ENCODE measurements at regions not wholly inside any gene's neighbourhood (a gene's known extent, or its start where the extent isn't known, plus 50 kb on each side); places are given as distances from the start of the nearest gene placed in this dataset.

- intact Hi-C loops (cut with micrococcal nuclease), result loop anchor here (1.0 kb wide), 1 partner anchor 20 kb away; no protein-coding TSS in a partner anchor
Measured at GRCh38 chr3:59424268-59425010, 374.6 kb upstream of the CFAP20DC start.

- intact Hi-C loops (cut with micrococcal nuclease), result loop anchor here (1.0 kb wide), 1 partner anchor 21 kb away; no protein-coding TSS in a partner anchor
Measured at GRCh38 chr3:59423707-59424106, 373.9 kb upstream of the CFAP20DC start.

- intact Hi-C loops (cut with micrococcal nuclease), result no loop called here
Measured at GRCh38 chr3:59422312-59422711, 372.5 kb upstream of the CFAP20DC start.

- intact Hi-C loops (cut with micrococcal nuclease), result no loop called here
Measured at GRCh38 chr3:59418836-59419235, 369.0 kb upstream of the CFAP20DC start.

- intact Hi-C loops (cut with micrococcal nuclease), result no loop called here
Measured at GRCh38 chr3:59412516-59412915, 362.7 kb upstream of the CFAP20DC start.

- intact Hi-C loops (cut with micrococcal nuclease), result no loop called here
Measured at GRCh38 chr3:59411694-59412093, 361.9 kb upstream of the CFAP20DC start.

- intact Hi-C loops (cut with micrococcal nuclease), result no loop called here
Measured at GRCh38 chr3:59411186-59411585, 361.4 kb upstream of the CFAP20DC start.

GRCh38 chr3:59408047-59408624 is 358.3 kb upstream of the CFAP20DC start:
- intact Hi-C loops (cut with micrococcal nuclease), result loop anchor here (5.0 kb wide), 1 partner anchor 34 kb away; no protein-coding TSS in a partner anchor

GRCh38 chr3:59407425-59407824 is 357.6 kb upstream of the CFAP20DC start:
- intact Hi-C loops (cut with micrococcal nuclease), result loop anchor here (5.0 kb wide), 1 partner anchor 35 kb away; no protein-coding TSS in a partner anchor

- intact Hi-C loops (cut with micrococcal nuclease), result loop anchor here (5.0 kb wide), 1 partner anchor 35 kb away; no protein-coding TSS in a partner anchor
Measured at GRCh38 chr3:59406943-59407342, 357.1 kb upstream of the CFAP20DC start.

- intact Hi-C loops (cut with micrococcal nuclease), result loop anchor here (5.0 kb wide), 1 partner anchor 37 kb away; no protein-coding TSS in a partner anchor
Measured at GRCh38 chr3:59404851-59405250, 355.0 kb upstream of the CFAP20DC start.

GRCh38 chr3:59404064-59404463 is 354.2 kb upstream of the CFAP20DC start:
- intact Hi-C loops (cut with micrococcal nuclease), result no loop called here

GRCh38 chr3:59401924-59402323 is 352.1 kb upstream of the CFAP20DC start:
- intact Hi-C loops (cut with micrococcal nuclease), result no loop called here

GRCh38 chr3:59392116-59392515 is 342.3 kb upstream of the CFAP20DC start:
- intact Hi-C loops (cut with micrococcal nuclease), result no loop called here

- intact Hi-C loops (cut with micrococcal nuclease), result no loop called here
Measured at GRCh38 chr3:59391131-59391530, 341.3 kb upstream of the CFAP20DC start.

GRCh38 chr3:59388555-59389270 is 338.9 kb upstream of the CFAP20DC start:
- intact Hi-C loops (cut with micrococcal nuclease), result loop anchor here (10.0 kb wide), 1 partner anchor 386 kb away; no protein-coding TSS in a partner anchor

- intact Hi-C loops (cut with micrococcal nuclease), result loop anchor here (2.0 to 10.0 kb wide), 2 partner anchors 65 to 389 kb away; no protein-coding TSS in a partner anchor
Measured at GRCh38 chr3:59386165-59386564, 336.3 kb upstream of the CFAP20DC start.

- intact Hi-C loops (cut with micrococcal nuclease), result loop anchor here (10.0 kb wide), 1 partner anchor 389 kb away; no protein-coding TSS in a partner anchor
Measured at GRCh38 chr3:59385547-59385946, 335.7 kb upstream of the CFAP20DC start.

- intact Hi-C loops (cut with micrococcal nuclease), result loop anchor here (10.0 kb wide), 1 partner anchor 394 kb away; no protein-coding TSS in a partner anchor
Measured at GRCh38 chr3:59381282-59381681, 331.5 kb upstream of the CFAP20DC start.

GRCh38 chr3:59380146-59380545 is 330.3 kb upstream of the CFAP20DC start:
- intact Hi-C loops (cut with micrococcal nuclease), result loop anchor here (10.0 kb wide), 1 partner anchor 395 kb away; no protein-coding TSS in a partner anchor

GRCh38 chr3:59374818-59375211 is 325.0 kb upstream of the CFAP20DC start:
- intact Hi-C loops (cut with micrococcal nuclease), result no loop called here
